Gastroesophageal sphincter (tissue), 3 donors: ENCODE measurements at regions not wholly inside any gene's neighbourhood (a gene's known extent, or its start where the extent isn't known, plus 50 kb on each side); places are given as distances from the start of the nearest gene placed in this dataset.

Experiments
- CTCF ChIP-seq, 4 experiments: fragments of 200-600 bp in 2 of 4; fragments of 450-650 bp in 2 of 4; sonication (generic) in 1 of 4; IDR thresholded peaks; one replicate each; pipeline ENCODE4 v1.5.1; 2017 to 2019; ENCODE audit warnings: antibody characterized with exemption in 4 of 4, mild to moderate bottlenecking in 2 of 4, moderate library complexity in 2 of 4
- EP300 ChIP-seq: sonication (generic); formaldehyde crosslinking; IDR thresholded peaks from one replicate; pipeline ENCODE4 v1.6.1; 2017; ENCODE audit warnings: antibody characterized with exemption, mild to moderate bottlenecking

- no peak for TF ChIP-seq CTCF (IDR thresholded peaks at IDR 0.05)
- TF ChIP-seq EP300 = no peak
These were observed 625.4 kb downstream of the ZPLD1 start for GRCh38 chr3:103060242-103060641.
